ENCODE measurements at regions not wholly inside any gene's neighbourhood (a gene's known extent, or its start where the extent isn't known, plus 50 kb on each side); places are given as distances from the start of the nearest gene placed in this dataset.

GRCh38 chr2:75278821-75279379, 79.6 kb upstream of the TACR1 start:
- TF ChIP-seq, protein P1, sequence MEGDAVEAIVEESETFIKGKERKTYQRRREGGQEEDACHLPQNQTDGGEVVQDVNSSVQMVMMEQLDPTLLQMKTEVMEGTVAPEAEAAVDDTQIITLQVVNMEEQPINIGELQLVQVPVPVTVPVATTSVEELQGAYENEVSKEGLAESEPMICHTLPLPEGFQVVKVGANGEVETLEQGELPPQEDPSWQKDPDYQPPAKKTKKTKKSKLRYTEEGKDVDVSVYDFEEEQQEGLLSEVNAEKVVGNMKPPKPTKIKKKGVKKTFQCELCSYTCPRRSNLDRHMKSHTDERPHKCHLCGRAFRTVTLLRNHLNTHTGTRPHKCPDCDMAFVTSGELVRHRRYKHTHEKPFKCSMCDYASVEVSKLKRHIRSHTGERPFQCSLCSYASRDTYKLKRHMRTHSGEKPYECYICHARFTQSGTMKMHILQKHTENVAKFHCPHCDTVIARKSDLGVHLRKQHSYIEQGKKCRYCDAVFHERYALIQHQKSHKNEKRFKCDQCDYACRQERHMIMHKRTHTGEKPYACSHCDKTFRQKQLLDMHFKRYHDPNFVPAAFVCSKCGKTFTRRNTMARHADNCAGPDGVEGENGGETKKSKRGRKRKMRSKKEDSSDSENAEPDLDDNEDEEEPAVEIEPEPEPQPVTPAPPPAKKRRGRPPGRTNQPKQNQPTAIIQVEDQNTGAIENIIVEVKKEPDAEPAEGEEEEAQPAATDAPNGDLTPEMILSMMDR (conservative IDR thresholded peaks at IDR 0.05; ENCODE audit: low read depth in 2 of 2): no peak
- TF ChIP-seq EZH2 (IDR thresholded peaks at IDR 0.05; ENCODE audit: low read depth, unreplicated experiment) (no peak), ZNF462 (CRISPR knock-in tag; IDR thresholded peaks at IDR 0.05) (no peak), ZNF114 (CRISPR knock-in tag; IDR thresholded peaks at IDR 0.05) (no peak), JUNB (IDR thresholded peaks at IDR 0.05; ENCODE audit: unreplicated experiment) (no peak), NANOG (IDR thresholded peaks at IDR 0.05; ENCODE audit: borderline replicate concordance) (no peak), REST (IDR thresholded peaks at IDR 0.05; ENCODE audit: unreplicated experiment) (no peak), EZH2phosphoT487 (IDR thresholded peaks at IDR 0.05; ENCODE audit: unreplicated experiment) (no peak), POLR2AphosphoS5 (IDR thresholded peaks at IDR 0.05; ENCODE audit: low read depth) (no peak), STAT1 (IDR thresholded peaks at IDR 0.05; ENCODE audit: unreplicated experiment) (no peak)
- TF ChIP-seq, protein P2, sequence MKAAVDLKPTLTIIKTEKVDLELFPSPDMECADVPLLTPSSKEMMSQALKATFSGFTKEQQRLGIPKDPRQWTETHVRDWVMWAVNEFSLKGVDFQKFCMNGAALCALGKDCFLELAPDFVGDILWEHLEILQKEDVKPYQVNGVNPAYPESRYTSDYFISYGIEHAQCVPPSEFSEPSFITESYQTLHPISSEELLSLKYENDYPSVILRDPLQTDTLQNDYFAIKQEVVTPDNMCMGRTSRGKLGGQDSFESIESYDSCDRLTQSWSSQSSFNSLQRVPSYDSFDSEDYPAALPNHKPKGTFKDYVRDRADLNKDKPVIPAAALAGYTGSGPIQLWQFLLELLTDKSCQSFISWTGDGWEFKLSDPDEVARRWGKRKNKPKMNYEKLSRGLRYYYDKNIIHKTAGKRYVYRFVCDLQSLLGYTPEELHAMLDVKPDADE (IDR thresholded peaks at IDR 0.05): no peak

Data from GM23338 (cell line).